CD4-positive, alpha-beta T cell treated with Interleukin-21 for 1 hour (primary cell): ENCODE measurements at regions not wholly inside any gene's neighbourhood (a gene's known extent, or its start where the extent isn't known, plus 50 kb on each side); places are given as distances from the start of the nearest gene placed in this dataset.
"Not testable (repeated sequence)": the region's sequence is repeated elsewhere in the genome, so short reads cannot be mapped to it uniquely, and the experiment has no call there.

Source experiments
- DNase-seq: peaks from one replicate; pipeline ENCODE4 v3.0.0-alpha.2; 2020

DNA sequence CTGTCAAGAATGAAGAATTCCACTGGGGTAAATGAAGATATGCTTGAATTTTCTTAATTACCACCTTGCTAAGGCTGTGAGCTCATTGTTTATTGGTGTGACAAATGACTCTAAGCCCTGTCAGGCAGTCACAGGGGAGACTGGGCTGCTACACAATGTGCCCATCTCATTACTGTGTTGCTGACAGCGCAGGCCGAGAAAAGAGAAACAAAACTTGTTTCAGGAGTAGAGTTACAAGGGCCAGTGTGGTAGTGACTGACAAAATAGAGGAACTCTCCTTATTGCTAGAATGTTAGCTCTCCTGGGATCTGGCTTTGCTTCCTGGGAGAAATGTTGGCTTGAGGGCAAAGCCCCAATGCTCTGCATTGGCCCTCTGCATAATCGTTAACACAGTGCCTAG, 130.4 kb upstream of the CRBN start:
- no peak for DNase-seq

DNA sequence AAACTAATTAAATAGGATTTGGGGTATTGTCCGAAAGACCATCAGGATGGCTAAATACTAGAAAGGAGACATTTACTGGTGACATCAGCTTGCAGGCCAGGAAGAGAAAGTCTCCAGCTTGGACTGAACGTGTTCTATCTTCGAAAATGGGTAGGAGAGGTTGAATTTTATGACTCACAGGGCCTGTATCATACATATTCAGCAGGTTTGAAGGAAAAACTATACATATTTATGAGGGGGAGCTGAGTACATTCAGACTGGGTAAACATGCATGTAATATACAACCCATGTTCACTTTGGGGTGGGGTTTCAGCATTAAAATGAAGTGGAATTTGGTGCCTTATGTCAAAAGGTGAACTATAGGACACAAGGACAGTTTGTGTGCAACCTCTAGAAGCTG, 129.3 kb upstream of the CRBN start:
- no peak for DNase-seq

DNA sequence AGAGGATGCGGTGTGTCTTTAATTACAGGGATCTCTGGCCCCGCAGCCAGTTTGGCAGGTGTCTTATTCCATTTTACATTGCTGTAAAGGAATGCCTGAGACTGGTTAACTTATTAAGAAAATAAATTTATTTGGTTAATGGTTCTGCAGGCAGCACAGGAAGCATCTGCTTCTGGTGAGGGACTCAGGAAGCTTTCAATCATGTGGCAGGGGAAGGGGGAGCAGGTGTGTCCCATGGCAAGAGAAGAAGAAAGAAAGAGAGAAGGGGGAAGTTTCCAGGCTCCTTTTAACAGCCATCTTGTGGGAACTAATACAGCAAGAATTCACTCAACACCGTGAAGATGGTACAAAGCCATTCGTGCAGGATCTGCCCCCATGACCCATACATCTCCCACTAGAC, 128.0 kb upstream of the CRBN start:
- no peak for DNase-seq

DNA sequence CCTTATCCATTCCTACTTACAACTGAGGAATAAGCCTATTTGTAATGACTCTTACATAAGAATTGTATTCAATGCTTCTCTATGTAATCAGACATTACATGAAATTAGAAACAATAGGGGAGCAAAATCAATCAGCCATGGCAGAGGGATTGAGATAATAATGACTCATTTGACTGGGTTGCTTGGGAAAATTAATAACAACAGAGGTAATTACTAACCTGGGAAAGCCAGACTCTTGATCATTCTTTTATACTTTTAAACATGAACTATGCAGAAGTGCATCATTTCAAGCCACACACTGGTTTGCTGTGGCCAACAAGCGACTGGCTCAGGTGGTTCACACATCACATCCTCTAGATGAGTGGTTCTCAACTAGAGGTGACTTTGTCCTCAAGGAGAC, 126.3 kb upstream of the CRBN start:
- no peak for DNase-seq

DNA sequence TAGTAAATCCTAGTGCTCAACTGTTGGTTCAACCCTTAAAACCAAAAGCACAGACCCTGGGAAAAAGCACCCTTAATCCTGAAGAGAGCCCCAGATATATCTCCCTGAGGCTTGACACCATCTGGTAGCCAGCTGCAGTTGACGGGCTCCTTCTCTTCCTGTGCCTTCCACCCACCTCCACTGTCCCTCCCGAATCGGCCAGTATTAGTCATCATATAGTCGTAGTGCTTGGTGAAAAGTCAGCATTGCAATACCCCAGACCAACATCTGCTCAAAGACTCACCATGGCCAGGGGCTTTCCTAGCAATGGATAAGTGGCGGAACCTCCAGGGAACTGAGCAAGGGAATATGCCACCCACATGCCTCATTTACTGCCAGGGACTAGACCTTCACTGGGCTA, 125.6 kb upstream of the CRBN start:
- DNase-seq, result no peak

DNA sequence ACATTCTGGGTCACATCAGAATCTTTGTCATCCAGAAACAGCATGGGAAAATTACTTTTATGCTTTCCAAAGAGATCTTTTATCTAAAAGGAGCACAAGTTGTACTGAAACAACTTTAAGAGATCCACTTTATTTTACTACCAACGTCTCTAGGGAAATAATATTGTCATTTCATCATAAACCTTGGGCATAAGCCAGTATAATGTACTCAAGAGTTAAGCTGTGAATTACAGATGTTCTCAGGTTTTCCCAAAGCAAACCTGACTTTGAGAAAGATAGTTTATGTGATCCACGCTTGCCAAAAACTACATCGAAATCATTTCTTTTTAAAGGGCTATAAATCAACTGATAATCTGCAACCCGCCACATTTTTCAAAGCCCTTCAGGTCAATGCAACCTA, 124.1 kb upstream of the CRBN start:
- DNase-seq, result no peak

DNA sequence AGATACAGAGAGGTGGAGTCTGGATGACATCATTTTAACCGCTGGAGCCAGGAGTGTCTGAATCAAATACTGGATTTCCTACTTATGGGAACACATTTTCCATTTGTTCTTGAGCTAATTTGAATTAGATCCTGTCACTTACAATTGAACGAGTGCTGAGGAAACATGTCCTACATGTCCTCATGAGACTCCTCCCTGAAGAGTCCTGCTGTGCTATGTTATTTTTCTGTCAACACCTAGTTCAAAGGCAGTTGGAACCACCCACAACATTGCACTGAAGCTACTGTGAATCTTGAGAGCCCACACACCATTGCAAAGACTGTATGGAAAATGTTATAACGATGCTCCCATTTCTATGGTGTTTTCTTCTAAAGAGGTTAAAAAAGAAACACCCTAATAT, 123.5 kb upstream of the CRBN start:
- no peak for DNase-seq

DNA sequence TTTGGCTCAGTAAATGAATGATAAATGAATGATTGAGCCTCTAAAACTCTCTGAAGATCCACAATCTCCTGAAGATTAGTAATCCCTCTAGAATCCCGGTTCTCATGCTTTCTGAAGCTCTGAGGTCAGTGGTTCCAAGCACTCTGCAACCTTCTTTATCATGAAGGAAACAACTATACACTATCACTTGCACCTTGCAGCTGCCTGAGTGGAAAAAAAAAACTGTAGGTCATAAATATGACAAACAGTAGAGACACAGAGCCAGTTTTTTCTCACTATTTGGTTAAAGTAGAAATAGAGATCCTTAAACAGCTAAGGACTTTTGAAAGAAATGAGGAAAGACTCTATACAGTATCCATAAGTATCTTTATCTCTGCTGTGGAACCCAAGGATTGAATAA, 122.0 kb upstream of the CRBN start:
- no peak for DNase-seq

DNA sequence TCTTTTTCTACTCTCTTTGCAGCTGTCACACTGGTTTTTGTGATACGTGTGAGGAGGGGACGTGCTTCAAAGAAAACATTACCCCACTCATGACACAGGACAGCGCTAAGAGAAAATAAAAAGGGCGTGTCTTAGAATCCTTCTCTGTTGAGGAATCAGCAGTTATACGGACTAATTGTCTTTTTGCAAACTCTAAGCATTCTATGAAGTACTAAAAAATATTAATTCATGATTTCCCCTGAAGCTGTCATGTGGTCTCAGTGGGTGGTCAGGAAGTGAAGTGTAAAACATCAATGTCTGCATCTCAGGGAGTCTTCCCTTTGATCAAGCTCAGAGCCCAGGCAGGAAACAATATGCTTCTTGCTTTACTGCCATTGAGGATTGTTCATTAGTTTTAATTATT, 117.5 kb upstream of the CRBN start:
- DNase-seq, result peak; percentile 6

DNA sequence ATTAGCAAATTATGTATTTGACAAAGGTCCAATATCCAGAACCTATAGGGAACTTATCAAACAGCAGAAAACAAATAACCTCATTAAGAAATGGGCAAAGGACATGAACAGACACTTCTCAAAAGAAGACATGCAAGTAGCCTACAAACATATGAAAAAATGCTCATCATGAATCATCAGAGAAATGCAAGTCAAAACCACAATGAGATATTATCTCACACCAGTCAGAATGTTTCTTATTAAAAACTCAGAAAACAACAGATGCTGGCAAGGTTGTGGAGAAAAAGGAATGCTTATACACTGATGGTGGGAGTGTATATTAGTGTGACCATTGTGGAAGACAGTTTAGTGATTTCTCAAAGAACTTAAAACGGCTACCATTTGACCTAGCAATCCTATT, 116.1 kb upstream of the CRBN start:
- DNase-seq, result no peak

DNA sequence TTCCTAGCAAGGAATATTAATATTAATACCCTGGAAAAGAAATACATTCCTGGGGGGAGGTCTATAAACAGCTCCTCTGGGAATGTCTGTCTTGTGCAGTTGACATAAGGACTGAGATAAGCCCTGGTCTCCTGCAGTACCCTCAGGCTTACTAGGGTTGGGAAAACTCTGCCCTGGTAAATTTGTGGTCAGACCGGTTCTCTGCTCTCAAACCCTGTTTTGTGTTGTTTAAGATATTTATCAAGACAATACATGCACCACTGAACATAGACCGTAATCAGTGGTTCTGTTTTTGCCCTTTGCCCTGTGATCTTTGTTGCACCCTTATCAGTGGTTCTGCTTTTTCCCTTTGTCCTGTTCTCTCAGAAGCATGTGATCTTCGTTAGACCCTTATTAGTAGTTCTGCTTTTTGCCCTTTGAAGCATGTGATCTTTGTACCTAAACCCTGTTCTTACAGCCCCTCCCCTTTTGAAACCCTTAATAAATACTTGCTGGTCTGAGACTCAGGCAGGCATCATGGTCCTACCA, 112.3 kb upstream of the CRBN start:
- not testable (repeated sequence) for DNase-seq

DNA sequence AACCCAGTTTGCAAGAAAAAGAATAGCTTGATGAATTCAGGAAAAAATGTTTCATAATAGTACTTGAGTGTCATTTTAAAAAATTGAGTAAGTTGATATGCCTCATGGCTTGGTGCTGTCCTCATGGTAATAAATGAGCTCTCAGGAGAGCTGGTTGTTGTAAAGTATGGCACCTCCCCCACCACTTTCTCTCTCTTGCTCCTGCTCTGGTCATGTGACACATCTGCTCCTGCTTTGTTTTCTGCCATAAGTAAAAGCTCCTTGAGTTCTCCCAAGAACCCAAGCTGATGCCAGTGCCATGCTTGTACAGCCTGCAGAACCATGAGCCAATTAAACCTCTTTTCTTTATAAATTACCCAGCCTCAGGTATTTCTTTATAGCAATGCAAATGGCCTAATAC, 108.8 kb upstream of the CRBN start:
- no peak for DNase-seq

DNA sequence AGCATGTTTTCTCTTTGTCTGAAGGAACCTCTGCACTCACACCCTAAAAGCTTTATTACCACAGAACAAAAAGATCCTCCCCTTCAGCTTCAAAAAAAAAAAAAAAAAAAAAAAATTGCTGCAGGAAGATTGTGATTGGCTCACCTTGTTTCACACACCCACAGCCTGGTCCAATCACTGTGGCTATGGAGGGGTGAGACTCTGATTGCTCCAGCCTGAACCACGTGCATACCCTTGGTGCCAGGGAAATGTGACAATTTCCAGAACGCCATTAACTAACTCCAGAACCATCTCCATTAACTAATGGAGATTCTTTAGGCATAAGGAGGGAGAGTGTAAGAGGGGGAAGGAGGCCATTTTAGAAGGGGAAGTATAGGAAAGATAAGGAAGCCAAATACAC, 106.5 kb upstream of the CRBN start:
- DNase-seq, result no peak

DNA sequence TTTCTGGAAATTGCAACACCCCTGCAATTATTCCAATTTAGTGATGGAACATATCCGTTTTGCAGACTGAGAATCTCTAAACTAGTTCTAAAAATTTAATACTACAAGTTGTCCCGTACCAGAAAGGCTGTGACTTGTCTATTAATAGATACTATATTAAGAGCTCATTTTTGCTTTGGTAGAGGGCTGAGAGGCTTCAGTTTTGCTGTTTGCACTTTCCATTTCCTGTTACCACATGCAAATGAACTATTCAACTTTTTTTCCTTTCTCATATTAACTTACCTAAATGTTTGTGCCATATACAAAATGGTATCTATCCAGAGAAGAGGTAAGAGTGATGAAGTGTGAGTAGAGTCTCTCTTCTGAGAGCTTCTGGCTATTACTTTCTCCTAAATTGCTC, 101.5 kb upstream of the CRBN start:
- no peak for DNase-seq

DNA sequence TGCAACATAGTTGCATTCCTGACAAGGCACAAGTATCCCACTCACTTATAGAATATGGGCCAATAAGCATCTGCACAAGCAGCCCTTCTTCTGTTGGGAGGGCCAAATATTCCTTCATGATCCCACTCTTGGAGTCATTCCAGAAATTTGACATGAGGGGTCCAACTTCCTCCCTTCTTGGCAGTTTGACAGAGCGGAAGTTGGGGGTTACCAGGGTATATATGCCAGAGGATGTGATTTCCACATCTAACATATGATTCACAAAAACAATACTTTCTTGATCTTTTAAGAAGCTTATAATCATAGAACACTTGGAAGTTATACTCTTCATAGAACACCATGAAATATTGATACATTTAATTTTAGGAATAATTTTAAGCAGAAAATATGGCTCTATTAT, 100.9 kb upstream of the CRBN start:
- no peak for DNase-seq

DNA sequence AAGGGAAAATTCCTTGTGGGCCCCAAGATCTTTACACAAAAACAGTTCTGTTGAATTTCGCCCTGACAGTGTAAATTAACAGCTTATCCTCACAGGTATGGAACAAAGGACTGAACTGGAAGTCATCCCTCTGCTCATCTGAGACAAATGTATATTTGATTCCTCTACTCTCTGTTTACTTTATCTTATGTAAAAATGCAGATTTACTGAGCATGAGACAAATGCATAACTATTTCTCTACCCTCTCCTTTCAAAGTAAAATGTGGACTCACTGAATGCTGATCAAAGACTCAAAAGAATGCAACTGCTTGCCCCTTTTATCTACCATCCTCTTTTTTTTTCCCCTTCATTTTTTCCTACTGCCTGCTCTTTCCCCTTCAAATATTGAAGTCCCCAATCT, 98.6 kb upstream of the CRBN start:
- DNase-seq, result no peak

DNA sequence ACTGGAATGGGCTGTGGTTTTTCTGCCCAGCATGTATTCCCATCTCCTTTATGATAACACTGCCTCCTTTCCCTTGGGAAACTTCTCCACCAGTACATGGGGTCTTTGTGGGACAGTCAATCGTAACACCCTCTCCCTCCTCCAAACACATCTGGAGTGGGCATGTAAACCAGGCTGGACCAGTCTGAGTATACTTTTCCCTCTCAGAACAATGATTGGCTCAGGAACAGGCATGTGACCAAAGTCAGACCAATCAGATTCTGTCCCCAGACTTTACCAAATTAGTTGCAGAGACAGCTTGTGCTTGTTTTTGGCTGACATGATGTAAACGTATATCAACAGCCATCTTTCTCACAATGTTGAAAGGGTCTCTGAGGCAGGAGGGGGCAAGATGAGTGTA, 97.1 kb upstream of the CRBN start:
- no peak for DNase-seq

DNA sequence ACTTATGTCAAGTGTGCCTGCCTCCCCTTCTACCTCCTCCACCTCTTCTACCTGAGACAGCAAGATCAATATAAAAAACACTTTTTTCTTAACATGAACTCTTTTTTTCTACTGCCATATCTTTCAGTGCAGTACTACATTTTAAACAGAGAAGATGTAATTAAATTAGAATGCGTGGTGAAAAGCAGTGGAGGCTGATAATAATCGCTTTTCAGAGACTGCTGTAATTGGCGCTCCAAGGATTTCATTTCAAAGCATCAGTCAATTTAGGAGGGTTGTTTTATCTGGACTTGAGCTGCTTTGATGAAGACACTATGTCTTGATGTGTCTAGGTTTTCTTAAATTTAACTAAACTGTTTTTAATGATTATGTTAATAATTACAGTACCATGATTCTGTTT, 85.3 kb upstream of the CRBN start:
- DNase-seq, result no peak

DNA sequence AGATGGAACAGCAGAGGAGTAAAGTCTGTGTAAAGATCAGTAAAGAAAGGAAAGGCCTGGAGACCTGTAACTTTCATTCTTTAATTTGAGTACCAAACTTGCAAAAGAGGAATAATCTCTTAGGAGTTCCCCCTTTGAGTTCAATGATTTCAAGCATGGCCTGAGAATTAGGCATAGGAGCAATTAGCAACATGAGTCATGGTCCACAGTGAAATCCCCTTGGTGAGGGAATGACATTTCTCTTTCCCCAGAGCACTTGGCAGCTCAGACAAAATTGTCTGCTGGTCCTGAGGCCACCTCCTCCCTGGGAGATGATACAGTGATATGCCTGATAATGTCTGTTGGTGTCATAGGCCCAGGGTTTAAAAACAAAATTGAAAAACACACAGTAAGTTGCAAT, 81.4 kb upstream of the CRBN start:
- DNase-seq, result no peak

DNA sequence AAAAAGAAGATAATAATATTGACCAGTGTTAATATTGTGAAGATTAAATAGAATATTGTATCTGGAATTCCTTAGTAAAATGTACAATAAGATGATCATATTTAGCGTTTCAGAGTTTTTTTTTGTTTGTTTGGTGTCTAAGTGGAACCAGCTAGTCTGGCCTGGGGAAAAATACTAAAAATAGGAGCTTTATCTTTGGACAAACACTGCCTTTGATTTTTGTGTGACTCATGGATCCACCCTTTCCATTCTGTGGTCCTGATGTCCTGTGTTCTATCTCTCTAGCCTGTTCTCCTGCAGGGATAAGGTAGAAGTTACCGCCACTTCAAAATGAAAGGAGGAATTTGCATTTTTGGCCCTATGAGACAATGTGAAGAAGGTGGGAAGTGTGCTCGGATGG, 79.7 kb upstream of the CRBN start:
- no peak for DNase-seq

DNA sequence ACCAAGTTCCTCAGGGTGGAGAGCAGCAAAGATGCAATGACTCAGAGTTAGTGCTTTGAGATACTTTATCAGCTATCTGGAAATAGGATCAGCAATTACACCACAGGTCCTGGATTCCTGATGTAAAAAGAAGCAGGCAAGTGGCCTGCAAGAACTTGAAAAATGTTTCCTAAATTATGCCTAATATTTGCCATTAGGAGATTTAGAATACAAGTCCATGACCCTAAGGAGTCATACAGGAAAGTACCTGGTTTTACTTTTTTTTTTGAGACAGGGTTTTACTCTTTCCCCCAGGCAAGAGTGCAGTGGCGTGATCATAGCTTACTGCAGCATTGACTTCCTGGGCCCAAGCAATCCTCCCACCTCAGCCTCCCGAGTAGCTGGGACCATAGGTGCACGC, 78.8 kb upstream of the CRBN start:
- no peak for DNase-seq

DNA sequence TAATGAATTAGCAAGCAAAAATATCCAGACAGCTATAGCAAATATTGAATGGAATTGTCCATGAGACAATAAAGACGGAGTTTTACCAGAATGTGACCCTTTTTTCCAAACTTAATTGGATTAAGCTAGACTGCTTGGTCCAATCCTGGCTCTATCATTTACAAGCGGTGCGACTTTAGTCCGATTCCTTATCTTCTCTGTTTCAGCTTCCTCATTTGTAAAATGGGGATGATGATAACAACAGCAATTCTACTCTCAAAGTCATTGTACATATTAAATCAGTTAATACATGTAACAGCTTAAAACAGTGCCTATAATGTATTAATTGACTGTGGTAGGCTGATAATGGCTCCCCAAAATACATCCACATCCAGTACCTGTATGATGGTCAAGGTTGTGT, 62.1 kb upstream of the CRBN start:
- no peak for DNase-seq

DNA sequence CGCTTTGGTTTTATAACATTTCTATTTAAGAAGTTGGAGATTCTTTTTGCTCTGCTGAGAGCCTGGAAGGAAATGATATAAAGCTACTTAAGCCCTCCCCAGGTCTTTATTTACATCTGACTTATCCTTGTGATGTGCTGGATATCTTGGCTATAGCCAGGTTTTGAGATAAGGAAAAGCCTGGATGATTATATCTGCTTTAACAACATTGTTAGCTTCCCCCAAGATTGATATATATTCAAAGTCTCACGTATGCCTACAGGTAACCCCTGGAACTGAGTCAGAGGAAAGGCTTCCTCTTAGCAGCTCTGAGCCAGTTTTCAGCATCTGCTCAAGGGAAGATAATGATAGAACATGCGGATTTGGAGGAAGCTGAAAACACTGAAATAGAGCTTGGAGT, 61.5 kb upstream of the CRBN start:
- DNase-seq, result no peak

DNA sequence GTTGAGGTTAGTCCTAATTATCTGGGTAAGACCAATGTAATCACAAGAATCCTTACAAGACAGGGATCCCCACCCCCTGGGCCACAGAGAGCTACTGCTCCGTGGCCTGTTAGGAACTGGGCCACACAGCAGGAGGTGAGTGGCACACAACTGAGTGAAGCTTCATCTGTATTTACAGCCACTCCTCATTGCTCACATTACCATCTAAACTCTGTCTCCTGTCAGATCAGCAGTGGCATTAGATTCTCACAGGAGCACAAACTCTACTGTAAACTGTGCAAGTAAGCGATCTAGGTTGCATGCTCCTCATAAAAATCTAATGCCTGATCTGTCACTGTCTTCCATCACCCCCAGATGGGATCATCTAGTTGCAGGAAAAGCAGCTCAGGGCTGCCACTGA, 58.5 kb upstream of the CRBN start:
- no peak for DNase-seq

DNA sequence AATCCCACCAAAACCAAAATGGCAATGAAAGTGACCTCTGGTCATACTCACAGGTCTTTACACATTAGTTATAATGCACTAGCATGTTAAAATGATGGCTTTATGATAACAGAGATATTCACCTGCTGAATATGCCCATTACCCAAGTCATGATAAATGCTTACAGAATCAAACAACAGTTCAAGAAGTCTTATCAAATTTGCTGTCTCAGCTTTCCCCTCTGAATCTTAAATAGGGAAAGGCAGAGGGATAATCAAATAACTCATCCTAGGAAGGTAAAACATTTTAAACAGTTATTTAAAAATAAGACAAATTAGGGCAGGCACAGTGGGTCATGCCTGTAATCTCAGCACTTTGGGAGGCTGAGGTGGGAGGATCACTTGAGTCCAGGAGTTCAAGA, 52.8 kb upstream of the CRBN start:
- no peak for DNase-seq
